OCI-LY1 (cell line): ENCODE measurements at regions not wholly inside any gene's neighbourhood (a gene's known extent, or its start where the extent isn't known, plus 50 kb on each side); places are given as distances from the start of the nearest gene placed in this dataset.

Experiments used
- H2AFZ ChIP-seq: fragments of 200-600 bp; sonication (generic), shearing (Covaris generic); 2 replicates; pipeline ENCODE4 v1.6.0; 2014; ENCODE audit warnings: antibody characterized with exemption, mild to moderate bottlenecking, low read length
- H3F3A ChIP-seq: fragments of 200-600 bp; sonication (generic), shearing (Covaris generic); 2 replicates; pipeline ENCODE4 v1.6.0; 2014; ENCODE audit warnings: mild to moderate bottlenecking, antibody characterized with exemption, low read length, moderate library complexity; ENCODE audit not compliant: insufficient read depth
- H3K27ac ChIP-seq: fragments of 200-600 bp; sonication (generic); 2 replicates; pipeline ENCODE4 v1.5.1; 2014; ENCODE audit warnings: low read length, mixed run types, mild to moderate bottlenecking, low read depth; ENCODE audit not compliant: poor library complexity, severe bottlenecking
- H3K27me3 ChIP-seq: fragments of 200-600 bp; sonication (generic); 2 replicates; pipeline ENCODE4 v1.6.0; 2014; ENCODE audit warnings: antibody characterized with exemption, mild to moderate bottlenecking, low read length, moderate library complexity; ENCODE audit not compliant: insufficient read depth
- H3K36me3 ChIP-seq: fragments of 200-600 bp; sonication (generic); 2 replicates; pipeline ENCODE4 v1.6.1; 2014; ENCODE audit warnings: mild to moderate bottlenecking, antibody characterized with exemption, low read length, moderate library complexity, mixed read lengths; ENCODE audit not compliant: insufficient read depth
- H3K4me1 ChIP-seq: fragments of 200-600 bp; sonication (generic); 2 replicates; pipeline ENCODE4 v1.5.1; 2014; ENCODE audit warnings: mild to moderate bottlenecking, low read length, moderate library complexity; ENCODE audit not compliant: insufficient read depth, severe bottlenecking
- H3K4me2 ChIP-seq: fragments of 200-600 bp; sonication (generic), shearing (Covaris generic); 2 replicates; pipeline ENCODE4 v1.6.1; 2014; ENCODE audit warnings: low read length
- H3K4me3 ChIP-seq: fragments of 200-600 bp; sonication (generic); 2 replicates; pipeline ENCODE4 v1.5.1; 2014; ENCODE audit warnings: low read length, low read depth, mild to moderate bottlenecking, mixed read lengths; ENCODE audit not compliant: poor library complexity, severe bottlenecking
- H3K79me2 ChIP-seq: fragments of 200-600 bp; shearing (Covaris generic); 2 replicates; pipeline ENCODE4 v1.6.1; 2016; ENCODE audit warnings: mixed run types, low read length, mixed read lengths; ENCODE audit not compliant: insufficient read depth
- H3K9ac ChIP-seq: fragments of 200-600 bp; sonication (generic), shearing (Covaris generic); 2 replicates; pipeline ENCODE4 v1.6.1; 2014; ENCODE audit warnings: mild to moderate bottlenecking, low read length, mixed read lengths
- H3K9me2 ChIP-seq: fragments of 200-600 bp; sonication (generic), shearing (Covaris generic); 2 replicates; pipeline ENCODE4 v1.6.1; 2014; ENCODE audit warnings: low read depth, mild to moderate bottlenecking, low read length, mixed read lengths
- H3K9me3 ChIP-seq: fragments of 200-600 bp; shearing (Covaris generic); 2 replicates; pipeline ENCODE4 v1.6.1; 2014; ENCODE audit warnings: low read length, mixed read lengths
- H4K20me1 ChIP-seq: fragments of 200-600 bp; sonication (generic), shearing (Covaris generic); 2 replicates; pipeline ENCODE4 v1.6.0; 2016; ENCODE audit warnings: mild to moderate bottlenecking, low read length; ENCODE audit not compliant: insufficient read depth
- CTCF ChIP-seq: fragments of 200-600 bp; sonication (generic), shearing (Covaris generic); IDR thresholded peaks from 2 replicates; pipeline ENCODE4 v1.5.1; 2017; ENCODE audit warnings: mild to moderate bottlenecking, antibody characterized with exemption, low read length, moderate library complexity, mixed read lengths
- EZH2 ChIP-seq: fragments of 200-600 bp; sonication (generic), shearing (Covaris generic); IDR thresholded peaks from 2 replicates; pipeline ENCODE4 v1.8.0; 2017; ENCODE audit warnings: borderline replicate concordance, mixed run types, mild to moderate bottlenecking, antibody characterized with exemption, low read length, moderate library complexity, mixed read lengths

- H3K79me2 ChIP-seq: no peaks in the 10 kb centered on the region
- H3F3A ChIP-seq: no peaks in the 10 kb centered on the region
- no peak overlapping the region for H3K4me2 ChIP-seq
- no peak overlapping the region for H3K27ac ChIP-seq
- H3K27me3 ChIP-seq: no peaks in the 10 kb centered on the region
- no peak overlapping the region for H2AFZ ChIP-seq
- H3K4me1 ChIP-seq: no peaks in the 10 kb centered on the region
- H4K20me1 ChIP-seq: no peaks in the 10 kb centered on the region
- H3K36me3 ChIP-seq: no peaks in the 10 kb centered on the region
- no peaks in the 10 kb centered on the region for H3K9me2 ChIP-seq
- H3K9ac ChIP-seq: no peak overlapping the region
- TF ChIP-seq CTCF (no peak), EZH2 (no peak)
- H3K4me3 ChIP-seq: no peak overlapping the region
- no peaks in the 10 kb centered on the region for H3K9me3 ChIP-seq
Observed at GRCh38 chr20:22489626-22490286, 94.6 kb downstream of the FOXA2 start.

GRCh38 chr20:22480336-22480735 lies 104.0 kb downstream of the FOXA2 start:
- H3K4me1 ChIP-seq: no peaks in the 10 kb centered on the region
- H3K36me3 ChIP-seq: no peaks in the 10 kb centered on the region
- H3K4me3 ChIP-seq: no peak overlapping the region
- H2AFZ ChIP-seq: no peak overlapping the region
- H4K20me1 ChIP-seq: no peaks in the 10 kb centered on the region
- H3F3A ChIP-seq: no peaks in the 10 kb centered on the region
- no peak overlapping the region for H3K9ac ChIP-seq
- H3K4me2 ChIP-seq: no peak overlapping the region
- H3K27ac ChIP-seq: no peak overlapping the region
- H3K27me3 ChIP-seq: no peaks in the 10 kb centered on the region
- no peaks in the 10 kb centered on the region for H3K9me3 ChIP-seq
- no peak for TF ChIP-seq CTCF
- no peak for TF ChIP-seq EZH2
- no peaks in the 10 kb centered on the region for H3K79me2 ChIP-seq
- H3K9me2 ChIP-seq: no peaks in the 10 kb centered on the region

- Histone ChIP-seq H3K9ac (no peak overlapping the region), H3K9me3 (no peaks in the 10 kb centered on the region), H3K4me3 (no peak overlapping the region), H3K27ac (no peak overlapping the region), H4K20me1 (no peaks in the 10 kb centered on the region), H3K4me2 (no peak overlapping the region), H3K79me2 (no peaks in the 10 kb centered on the region), H3K9me2 (no peaks in the 10 kb centered on the region), H3K36me3 (no peaks in the 10 kb centered on the region), H3K27me3 (no peaks in the 10 kb centered on the region), H2AFZ (no peak overlapping the region), H3F3A (no peaks in the 10 kb centered on the region), H3K4me1 (no peaks in the 10 kb centered on the region)
- TF ChIP-seq CTCF (no peak), EZH2 (no peak)
Observed at GRCh38 chr20:22475662-22476061, 108.7 kb downstream of the FOXA2 start.
